GM23338 (cell line): ENCODE measurements at regions not wholly inside any gene's neighbourhood (a gene's known extent, or its start where the extent isn't known, plus 50 kb on each side); places are given as distances from the start of the nearest gene placed in this dataset.

ENCODE experiments used
- ATAC-seq: fragments of 200-7000 bp; cut with Tn5 transposase; 3 replicates; pipeline ENCODE4 v1.9.1; 2020
- DNase-seq: peaks from one replicate; pipeline ENCODE4 v3.0.0-alpha.2; 2015; ENCODE audit warnings: low spot score
- H2AFZ ChIP-seq: fragments of 200-600 bp; sonication (generic); 2 replicates; pipeline ENCODE4 v1.8.0; 2016; ENCODE audit warnings: antibody characterized with exemption, mild to moderate bottlenecking, moderate library complexity
- H3F3A ChIP-seq: fragments of 200-600 bp; sonication (generic); replicated peaks from 2 replicates; pipeline ENCODE4 v1.8.0; 2017; ENCODE audit warnings: antibody characterized with exemption, mixed run types, low read depth
- H3K27ac ChIP-seq: fragments of 200-600 bp; sonication (generic); 2 replicates; pipeline ENCODE4 v1.6.1; 2016; ENCODE audit warnings: low read depth
- H3K27me3 ChIP-seq: fragments of 200-600 bp; sonication (generic); 2 replicates; pipeline ENCODE4 v1.8.0; 2016; ENCODE audit warnings: mild to moderate bottlenecking, mixed run types, moderate library complexity; ENCODE audit not compliant: insufficient read depth
- H3K36me3 ChIP-seq: fragments of 200-600 bp; sonication (generic); 2 replicates; pipeline ENCODE4 v1.8.0; 2016; ENCODE audit warnings: mild to moderate bottlenecking; ENCODE audit not compliant: insufficient read depth
- H3K4me1 ChIP-seq: fragments of 200-600 bp; sonication (generic); 2 replicates; pipeline ENCODE4 v1.8.0; 2016; ENCODE audit warnings: mild to moderate bottlenecking, moderate library complexity; ENCODE audit not compliant: insufficient read depth
- H3K4me2 ChIP-seq: fragments of 200-600 bp; sonication (generic); 2 replicates; pipeline ENCODE4 v1.7.1; 2017; ENCODE audit warnings: mixed run types
- H3K4me3 ChIP-seq: fragments of 200-600 bp; sonication (generic); 2 replicates; pipeline ENCODE4 v1.6.1; 2016; ENCODE audit warnings: mixed run types
- H3K79me2 ChIP-seq: fragments of 200-600 bp; sonication (generic); replicated peaks from 2 replicates; pipeline ENCODE4 v1.8.0; 2017; ENCODE audit warnings: mild to moderate bottlenecking; ENCODE audit not compliant: insufficient read depth
- H3K9me2 ChIP-seq: fragments of 200-600 bp; sonication (generic); 2 replicates; pipeline ENCODE4 v1.8.0; 2017; ENCODE audit not compliant: insufficient read depth
- H4K20me1 ChIP-seq: fragments of 200-600 bp; sonication (generic); replicated peaks from 2 replicates; pipeline ENCODE4 v1.8.0; 2017; ENCODE audit warnings: mild to moderate bottlenecking; ENCODE audit not compliant: insufficient read depth
- H3K27ac Mint-ChIP-seq: 2 replicates; pipeline ENCODE4 v1.8.0; 2020; ENCODE audit warnings: inconsistent platforms, mild to moderate bottlenecking, moderate library complexity, mixed read lengths
- H3K27me3 Mint-ChIP-seq: 3 replicates; pipeline ENCODE4 v1.8.0; 2022; ENCODE audit warnings: low read depth, mild to moderate bottlenecking, moderate library complexity, mixed read lengths, inconsistent platforms; ENCODE audit not compliant: insufficient read depth, poor library complexity
- H3K36me3 Mint-ChIP-seq: 3 replicates; pipeline ENCODE4 v1.8.0; 2021; ENCODE audit warnings: low read depth, mild to moderate bottlenecking, inconsistent platforms, moderate library complexity, mixed read lengths
- H3K4me1 Mint-ChIP-seq: 3 replicates; pipeline ENCODE4 v1.8.0; 2020; ENCODE audit warnings: mild to moderate bottlenecking, inconsistent platforms, mixed read lengths
- H3K4me3 Mint-ChIP-seq: 3 replicates; pipeline ENCODE4 v1.8.0; 2021; ENCODE audit warnings: moderate library complexity, mild to moderate bottlenecking, inconsistent platforms, mixed read lengths
- H3K9me3 Mint-ChIP-seq: 3 replicates; pipeline ENCODE4 v1.8.0; 2020; ENCODE audit warnings: moderate library complexity, mild to moderate bottlenecking, inconsistent platforms, mixed read lengths
- ETS1 ChIP-seq: IDR thresholded peaks from 2 replicates; pipeline ENCODE4 v1.6.1; 2016; ENCODE audit warnings: antibody characterized with exemption
- EZH2 ChIP-seq: fragments of 200-600 bp; sonication (generic); IDR thresholded peaks from one replicate; pipeline ENCODE4 v1.8.0; 2017; ENCODE audit warnings: antibody characterized with exemption, mild to moderate bottlenecking, low read depth; ENCODE audit not compliant: unreplicated experiment
- JUNB ChIP-seq: IDR thresholded peaks from one replicate; pipeline ENCODE4 v1.6.1; 2016; ENCODE audit warnings: antibody characterized with exemption; ENCODE audit not compliant: unreplicated experiment
- NANOG ChIP-seq: IDR thresholded peaks from 2 replicates; pipeline ENCODE4 v1.6.1; 2016; ENCODE audit warnings: antibody characterized with exemption, borderline replicate concordance
- POLR2AphosphoS5 ChIP-seq: IDR thresholded peaks from 2 replicates; pipeline ENCODE4 v1.6.1; 2016; ENCODE audit warnings: antibody characterized with exemption, low read depth
- ZNF331 ChIP-seq: fragments of 250-450 bp; sonication (Bioruptor Pico); IDR thresholded peaks from 2 replicates; pipeline ENCODE4 v1.5.0; 2020; ENCODE audit warnings: low read depth, mild to moderate bottlenecking, moderate library complexity
- ZNF462 ChIP-seq: fragments of 250-450 bp; sonication (Bioruptor Pico); IDR thresholded peaks from 2 replicates; pipeline ENCODE4 v1.5.0; 2020; ENCODE audit warnings: mild to moderate bottlenecking, moderate library complexity
- TF ChIP-seq, protein P1 (sequence below), 2 experiments: fragments of 200-600 bp in 1 of 2; sonication (generic) in 1 of 2; conservative IDR thresholded peaks; 2 replicates each; pipeline versions ENCODE4 v1.5.1 to v1.6.1; 2016 to 2017; ENCODE audit warnings: antibody characterized with exemption in 2 of 2, low read depth in 2 of 2, mild to moderate bottlenecking in 2 of 2, moderate library complexity in 1 of 2

GRCh38 chr4:149248191-149248764, 567.4 kb downstream of the IQCM start (continued):
- TF ChIP-seq ETS1: no peak
- TF ChIP-seq POLR2AphosphoS5: no peak
- TF ChIP-seq NANOG: no peak

- Histone ChIP-seq H3K4me3 (no peak overlapping the region), H3K27ac (no peak overlapping the region), H3F3A (no peaks in the 10 kb centered on the region), H3K27me3 (no peaks in the 10 kb centered on the region), H3K4me1 (no peaks in the 10 kb centered on the region), H3K4me2 (no peak overlapping the region), H4K20me1 (no peaks in the 10 kb centered on the region), H3K36me3 (no peaks in the 10 kb centered on the region), H3K79me2 (no peaks in the 10 kb centered on the region), H3K9me2 (no peaks in the 10 kb centered on the region), H2AFZ (no peak overlapping the region)
- Mint-ChIP-seq H3K4me3 (no peak overlapping the region), H3K4me1 (no peaks in the 10 kb centered on the region), H3K36me3 (no peaks in the 10 kb centered on the region), H3K27ac (no peak overlapping the region), H3K9me3 (peaks cover 4% of the 10 kb centered on the region; the same call in 2 of the 3 replicates), H3K27me3 (peaks cover under 1% of the 10 kb centered on the region)
- DNase-seq: no peak
- no peak for ATAC-seq
- TF ChIP-seq, protein P1, sequence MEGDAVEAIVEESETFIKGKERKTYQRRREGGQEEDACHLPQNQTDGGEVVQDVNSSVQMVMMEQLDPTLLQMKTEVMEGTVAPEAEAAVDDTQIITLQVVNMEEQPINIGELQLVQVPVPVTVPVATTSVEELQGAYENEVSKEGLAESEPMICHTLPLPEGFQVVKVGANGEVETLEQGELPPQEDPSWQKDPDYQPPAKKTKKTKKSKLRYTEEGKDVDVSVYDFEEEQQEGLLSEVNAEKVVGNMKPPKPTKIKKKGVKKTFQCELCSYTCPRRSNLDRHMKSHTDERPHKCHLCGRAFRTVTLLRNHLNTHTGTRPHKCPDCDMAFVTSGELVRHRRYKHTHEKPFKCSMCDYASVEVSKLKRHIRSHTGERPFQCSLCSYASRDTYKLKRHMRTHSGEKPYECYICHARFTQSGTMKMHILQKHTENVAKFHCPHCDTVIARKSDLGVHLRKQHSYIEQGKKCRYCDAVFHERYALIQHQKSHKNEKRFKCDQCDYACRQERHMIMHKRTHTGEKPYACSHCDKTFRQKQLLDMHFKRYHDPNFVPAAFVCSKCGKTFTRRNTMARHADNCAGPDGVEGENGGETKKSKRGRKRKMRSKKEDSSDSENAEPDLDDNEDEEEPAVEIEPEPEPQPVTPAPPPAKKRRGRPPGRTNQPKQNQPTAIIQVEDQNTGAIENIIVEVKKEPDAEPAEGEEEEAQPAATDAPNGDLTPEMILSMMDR (conservative IDR thresholded peaks at IDR 0.05; ENCODE audit: low read depth in 2 of 2): no peak
- no peak for TF ChIP-seq ETS1
These were observed 568.5 kb downstream of the IQCM start for GRCh38 chr4:149247164-149247563.

DNA sequence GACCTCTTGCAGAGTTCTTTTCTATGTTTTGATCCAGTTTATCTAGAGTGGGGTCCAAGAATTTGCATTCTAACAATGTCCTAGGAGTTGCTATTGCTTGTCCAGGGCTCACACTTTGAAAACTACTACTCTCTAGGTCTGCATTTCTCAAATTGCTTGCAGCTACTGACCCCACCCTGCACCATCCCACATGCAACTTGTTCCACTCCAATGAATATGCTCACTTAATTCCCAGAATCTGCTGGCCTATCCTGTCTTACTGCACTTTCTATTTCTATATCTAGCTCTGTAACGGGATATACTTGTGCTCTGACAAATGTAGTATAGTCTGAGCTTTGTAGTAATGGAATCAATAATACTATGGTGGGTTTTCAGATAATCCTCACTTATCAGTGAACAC, 570.3 kb downstream of the IQCM start:
- Histone ChIP-seq H3K4me3 (no peak overlapping the region), H3K27me3 (no peaks in the 10 kb centered on the region), H3F3A (no peaks in the 10 kb centered on the region), H3K4me2 (no peak overlapping the region), H2AFZ (no peak overlapping the region), H3K79me2 (no peaks in the 10 kb centered on the region), H3K27ac (no peak overlapping the region), H3K36me3 (no peaks in the 10 kb centered on the region), H4K20me1 (no peaks in the 10 kb centered on the region), H3K4me1 (no peaks in the 10 kb centered on the region), H3K9me2 (no peaks in the 10 kb centered on the region)
- ATAC-seq (no peak), DNase-seq (no peak)
- no peak overlapping the region for H3K4me3 Mint-ChIP-seq
- peaks cover 3% of the 10 kb centered on the region; the same call in 2 of the 3 replicates for H3K9me3 Mint-ChIP-seq
- no peaks in the 10 kb centered on the region for H3K36me3 Mint-ChIP-seq
- no peak overlapping the region for H3K27ac Mint-ChIP-seq
- no peaks in the 10 kb centered on the region for H3K4me1 Mint-ChIP-seq
- H3K27me3 Mint-ChIP-seq: peaks cover 2% of the 10 kb centered on the region
- TF ChIP-seq ZNF462 (CRISPR knock-in tag) (no peak), POLR2AphosphoS5 (no peak), ZNF331 (CRISPR knock-in tag) (no peak), JUNB (no peak), ETS1 (no peak), EZH2 (no peak)
